MCF 10A (cell line): ENCODE measurements at regions not wholly inside any gene's neighbourhood (a gene's known extent, or its start where the extent isn't known, plus 50 kb on each side); places are given as distances from the start of the nearest gene placed in this dataset.

Source experiments
- BruUV-seq: library from RNA; stranded (reverse); fragments of 400-500 nt; replicated peaks from 2 replicates; lab custom pipeline; 2021; lab: Mats Ljungman, UMichigan
- CTCF ChIA-PET: fragments of 300-600 bp; sonication (Branson Sonifier 250); formaldehyde crosslinking; extraction: SDS; loops from one replicate; lab custom pipeline; 2021; ENCODE audit warnings: antibody characterized with exemption, inconsistent platforms; lab: Yijun Ruan, JAX
- POLR2A ChIA-PET: fragments of 300-600, 350-650 bp; sonication (Branson Sonifier 250); formaldehyde crosslinking; extraction: SDS; loops from one replicate; lab custom pipeline; 2020; ENCODE audit warnings: antibody characterized with exemption, inconsistent platforms; lab: Yijun Ruan, JAX
- DNase-seq: peaks from one replicate; pipeline ENCODE4 v3.0.0-alpha.2; 2018; ENCODE audit not compliant: unreplicated experiment
- H3K27ac Mint-ChIP-seq: one replicate; pipeline ENCODE4 v1.8.0; 2022; ENCODE audit warnings: mild to moderate bottlenecking, low read depth, mixed read lengths; ENCODE audit not compliant: unreplicated experiment
- H3K27me3 Mint-ChIP-seq: one replicate; pipeline ENCODE4 v1.8.0; 2022; ENCODE audit warnings: mixed read lengths; ENCODE audit not compliant: insufficient read depth, unreplicated experiment
- H3K36me3 Mint-ChIP-seq: one replicate; pipeline ENCODE4 v1.8.0; 2022; ENCODE audit warnings: mild to moderate bottlenecking, moderate library complexity, mixed read lengths; ENCODE audit not compliant: insufficient read depth, unreplicated experiment
- H3K4me1 Mint-ChIP-seq: one replicate; pipeline ENCODE4 v1.8.0; 2022; ENCODE audit warnings: mixed read lengths; ENCODE audit not compliant: insufficient read depth, unreplicated experiment
- H3K4me3 Mint-ChIP-seq: one replicate; pipeline ENCODE4 v1.8.0; 2022; ENCODE audit warnings: mild to moderate bottlenecking, moderate library complexity, mixed read lengths; ENCODE audit not compliant: unreplicated experiment
- H3K9me3 Mint-ChIP-seq: one replicate; pipeline ENCODE4 v1.8.0; 2022; ENCODE audit warnings: mixed read lengths; ENCODE audit not compliant: unreplicated experiment
- intact Hi-C: fragments of 100-400 bp; cut with micrococcal nuclease; formaldehyde crosslinking; loops from 2 replicates; pipeline ENCODE4 v1.14.1; 2022
- TF ChIP-seq, protein P1 (sequence below): fragments of 200-600 bp; IDR thresholded peaks from one replicate; pipeline ENCODE4 v1.8.0; 2022; ENCODE audit warnings: antibody characterized with exemption, mild to moderate bottlenecking; ENCODE audit not compliant: unreplicated experiment

DNA sequence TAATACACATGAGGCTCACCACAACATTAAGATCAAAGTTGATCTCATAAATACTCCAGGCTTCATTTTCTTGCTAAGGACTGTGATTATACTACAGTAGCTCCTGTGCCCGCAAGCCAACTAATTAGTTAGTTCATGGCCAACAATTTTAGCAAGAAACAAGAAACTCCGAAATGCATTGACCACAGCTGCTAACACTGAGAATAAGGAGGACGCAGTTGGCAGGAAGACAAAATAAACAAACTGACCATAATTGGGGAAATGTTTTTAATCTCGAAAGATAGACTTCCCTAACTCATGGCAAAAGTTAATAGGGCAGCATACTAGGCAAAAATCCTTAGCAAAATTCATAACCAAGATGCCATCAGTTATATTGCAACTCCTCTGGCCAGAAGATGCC, 115.5 kb upstream of the SPEF2 start:
- Mint-ChIP-seq H3K36me3 (no peaks in the 10 kb centered on the region), H3K4me1 (no peaks in the 10 kb centered on the region), H3K4me3 (no peak overlapping the region), H3K27me3 (no peaks in the 10 kb centered on the region), H3K27ac (no peak overlapping the region), H3K9me3 (peaks cover 18% of the 10 kb centered on the region)
- BruUV-seq = no TSS peak
- TF ChIP-seq, protein P1, sequence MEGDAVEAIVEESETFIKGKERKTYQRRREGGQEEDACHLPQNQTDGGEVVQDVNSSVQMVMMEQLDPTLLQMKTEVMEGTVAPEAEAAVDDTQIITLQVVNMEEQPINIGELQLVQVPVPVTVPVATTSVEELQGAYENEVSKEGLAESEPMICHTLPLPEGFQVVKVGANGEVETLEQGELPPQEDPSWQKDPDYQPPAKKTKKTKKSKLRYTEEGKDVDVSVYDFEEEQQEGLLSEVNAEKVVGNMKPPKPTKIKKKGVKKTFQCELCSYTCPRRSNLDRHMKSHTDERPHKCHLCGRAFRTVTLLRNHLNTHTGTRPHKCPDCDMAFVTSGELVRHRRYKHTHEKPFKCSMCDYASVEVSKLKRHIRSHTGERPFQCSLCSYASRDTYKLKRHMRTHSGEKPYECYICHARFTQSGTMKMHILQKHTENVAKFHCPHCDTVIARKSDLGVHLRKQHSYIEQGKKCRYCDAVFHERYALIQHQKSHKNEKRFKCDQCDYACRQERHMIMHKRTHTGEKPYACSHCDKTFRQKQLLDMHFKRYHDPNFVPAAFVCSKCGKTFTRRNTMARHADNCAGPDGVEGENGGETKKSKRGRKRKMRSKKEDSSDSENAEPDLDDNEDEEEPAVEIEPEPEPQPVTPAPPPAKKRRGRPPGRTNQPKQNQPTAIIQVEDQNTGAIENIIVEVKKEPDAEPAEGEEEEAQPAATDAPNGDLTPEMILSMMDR = no peak
- intact Hi-C loops = no loop called here
- POLR2A ChIA-PET = no interaction called here
- CTCF ChIA-PET = no interaction called here
- no peak for DNase-seq

DNA sequence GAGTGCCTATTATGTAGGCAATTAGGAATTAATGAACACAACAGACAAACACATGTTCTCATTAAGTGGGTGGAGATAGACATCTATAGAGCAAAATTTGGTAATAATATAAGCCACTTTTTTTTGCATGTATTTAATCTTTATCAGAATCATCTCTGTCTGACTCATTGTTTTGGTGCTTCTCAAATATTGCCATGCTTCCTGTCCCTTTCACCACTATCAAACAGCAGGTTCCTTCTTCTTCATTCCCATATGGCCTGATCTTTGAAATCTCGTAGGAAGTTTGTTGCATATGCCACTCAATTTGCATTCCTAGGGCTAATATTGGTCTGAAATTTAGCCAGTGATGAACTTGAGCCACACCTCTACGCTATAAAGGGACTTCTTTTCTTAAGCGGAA, 128.9 kb upstream of the SPEF2 start:
- Mint-ChIP-seq H3K27ac (no peak overlapping the region), H3K9me3 (peaks cover 5% of the 10 kb centered on the region), H3K4me1 (no peaks in the 10 kb centered on the region), H3K27me3 (no peaks in the 10 kb centered on the region), H3K36me3 (no peaks in the 10 kb centered on the region), H3K4me3 (no peak overlapping the region)
- DNase-seq = no peak
- CTCF ChIA-PET = no interaction called here
- intact Hi-C loops = no loop called here
- TF ChIP-seq, protein P1 = no peak
- POLR2A ChIA-PET = no interaction called here
- no TSS peak for BruUV-seq

DNA sequence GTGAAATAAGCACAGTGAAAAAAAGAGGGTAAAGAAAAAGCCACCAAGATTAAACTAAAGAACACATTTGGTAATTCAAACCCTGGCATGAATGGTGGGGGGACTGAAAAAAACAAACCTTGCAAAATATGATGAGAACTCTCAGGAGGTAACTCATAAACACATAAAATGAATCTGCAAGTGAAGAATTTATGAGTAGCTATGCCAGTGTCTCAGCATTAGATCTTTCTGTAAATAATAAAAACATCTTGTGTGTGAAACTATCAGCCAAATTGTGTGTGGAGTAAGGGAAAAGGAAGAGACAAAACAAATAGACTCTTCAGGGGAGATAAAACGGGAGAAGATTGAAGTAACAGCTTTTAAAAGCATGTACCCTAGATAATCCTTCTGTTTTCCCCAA, 129.6 kb upstream of the SPEF2 start:
- no peaks in the 10 kb centered on the region for H3K36me3 Mint-ChIP-seq
- no peak overlapping the region for H3K4me3 Mint-ChIP-seq
- H3K27ac Mint-ChIP-seq = no peak overlapping the region
- TF ChIP-seq, protein P1 = no peak
- DNase-seq = no peak
- CTCF ChIA-PET = no interaction called here
- POLR2A ChIA-PET = no interaction called here
- intact Hi-C loops = no loop called here
- H3K4me1 Mint-ChIP-seq = no peaks in the 10 kb centered on the region
- H3K9me3 Mint-ChIP-seq = no peaks in the 10 kb centered on the region
- no peaks in the 10 kb centered on the region for H3K27me3 Mint-ChIP-seq
- BruUV-seq = no TSS peak

DNA sequence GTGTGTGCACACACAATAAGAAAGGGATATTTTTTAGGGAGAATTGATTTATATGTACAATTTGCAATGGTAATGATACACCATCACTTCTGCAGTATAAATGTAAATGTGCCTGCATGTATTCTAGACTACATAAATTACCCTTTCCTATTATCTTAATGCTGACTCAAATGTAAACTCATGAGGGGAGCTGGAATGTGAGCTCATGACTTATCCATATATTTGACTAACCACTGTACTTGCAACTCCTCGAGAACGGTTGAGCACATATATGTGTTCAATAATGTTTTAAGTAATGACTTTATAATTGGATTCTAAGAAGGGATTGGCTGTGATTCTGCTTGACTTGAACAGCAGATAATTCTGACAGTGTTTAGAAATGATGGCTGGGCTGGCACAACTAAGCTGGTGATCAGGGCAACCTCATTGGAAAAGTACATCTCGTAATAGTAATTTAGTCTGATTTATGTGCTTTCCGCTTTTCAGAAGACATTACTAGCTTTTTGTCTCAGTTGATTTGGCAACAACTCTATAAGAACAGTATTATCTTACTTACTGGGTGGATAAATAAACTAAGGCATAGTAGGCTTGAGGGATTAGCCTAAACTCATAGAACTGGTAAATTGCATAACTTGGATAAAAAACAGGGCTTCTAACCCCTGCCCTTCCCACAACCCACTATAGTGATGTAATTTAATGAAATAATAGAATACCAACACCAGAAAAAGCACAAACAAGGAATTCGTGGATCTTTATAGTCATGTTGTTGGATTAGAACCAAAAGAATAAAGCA, 130.2 kb upstream of the SPEF2 start:
- no TSS peak for BruUV-seq
- POLR2A ChIA-PET = no interaction called here

More for the DNA sequence above, 130.2 kb upstream of the SPEF2 start:
- TF ChIP-seq, protein P1 = no peak
- CTCF ChIA-PET = interaction anchor here (0.7 kb wide), 1 partner anchor 132 kb away, joined by 3 read pairs; no protein-coding TSS in a partner anchor
- Mint-ChIP-seq H3K27me3 (no peaks in the 10 kb centered on the region), H3K27ac (no peak overlapping the region), H3K9me3 (no peaks in the 10 kb centered on the region), H3K4me1 (no peaks in the 10 kb centered on the region), H3K4me3 (no peak overlapping the region), H3K36me3 (no peaks in the 10 kb centered on the region)
- no peak for DNase-seq
- intact Hi-C loops = no loop called here
